DND-41 (cell line): ENCODE measurements at regions not wholly inside any gene's neighbourhood (a gene's known extent, or its start where the extent isn't known, plus 50 kb on each side); places are given as distances from the start of the nearest gene placed in this dataset.

Experiments used
- EZH2 ChIP-seq: IDR thresholded peaks from 3 replicates; pipeline ENCODE4 v1.6.1; 2012; ENCODE audit warnings: borderline replicate concordance, low read depth, mild to moderate bottlenecking, moderate library complexity, low read length, inconsistent platforms; ENCODE audit not compliant: severe bottlenecking
- TF ChIP-seq, protein P1 (sequence below): IDR thresholded peaks from 2 replicates; pipeline ENCODE4 v1.5.1; 2012; ENCODE audit warnings: borderline replicate concordance, low read length, moderate library complexity, mild to moderate bottlenecking; ENCODE audit not compliant: poor library complexity, severe bottlenecking; ENCODE audit errors: extremely low read depth

DNA sequence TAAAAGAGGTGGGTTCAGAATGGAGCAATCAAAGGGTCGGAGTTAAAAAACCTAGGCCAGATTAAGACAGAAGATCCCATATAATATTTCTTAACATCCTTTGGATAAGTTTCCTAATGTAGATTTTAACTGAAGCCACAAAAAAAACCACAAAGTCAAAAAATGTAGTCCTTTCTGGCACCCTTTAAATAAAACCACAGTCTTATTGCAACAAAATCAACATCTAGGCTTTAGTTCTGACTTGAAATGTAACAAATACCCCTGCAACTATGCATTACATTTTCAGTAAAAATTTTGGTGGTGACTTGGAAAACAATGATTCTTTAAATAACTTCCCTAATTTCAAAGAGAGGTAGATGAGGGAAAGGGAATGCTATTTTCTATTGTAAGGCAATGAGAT lies 109.2 kb downstream of the PSAT1 start:
- TF ChIP-seq, protein P1, sequence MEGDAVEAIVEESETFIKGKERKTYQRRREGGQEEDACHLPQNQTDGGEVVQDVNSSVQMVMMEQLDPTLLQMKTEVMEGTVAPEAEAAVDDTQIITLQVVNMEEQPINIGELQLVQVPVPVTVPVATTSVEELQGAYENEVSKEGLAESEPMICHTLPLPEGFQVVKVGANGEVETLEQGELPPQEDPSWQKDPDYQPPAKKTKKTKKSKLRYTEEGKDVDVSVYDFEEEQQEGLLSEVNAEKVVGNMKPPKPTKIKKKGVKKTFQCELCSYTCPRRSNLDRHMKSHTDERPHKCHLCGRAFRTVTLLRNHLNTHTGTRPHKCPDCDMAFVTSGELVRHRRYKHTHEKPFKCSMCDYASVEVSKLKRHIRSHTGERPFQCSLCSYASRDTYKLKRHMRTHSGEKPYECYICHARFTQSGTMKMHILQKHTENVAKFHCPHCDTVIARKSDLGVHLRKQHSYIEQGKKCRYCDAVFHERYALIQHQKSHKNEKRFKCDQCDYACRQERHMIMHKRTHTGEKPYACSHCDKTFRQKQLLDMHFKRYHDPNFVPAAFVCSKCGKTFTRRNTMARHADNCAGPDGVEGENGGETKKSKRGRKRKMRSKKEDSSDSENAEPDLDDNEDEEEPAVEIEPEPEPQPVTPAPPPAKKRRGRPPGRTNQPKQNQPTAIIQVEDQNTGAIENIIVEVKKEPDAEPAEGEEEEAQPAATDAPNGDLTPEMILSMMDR = no peak
- TF ChIP-seq EZH2 = no peak
